Inflammatory macrophage (primary cell): ENCODE measurements at regions not wholly inside any gene's neighbourhood (a gene's known extent, or its start where the extent isn't known, plus 50 kb on each side); places are given as distances from the start of the nearest gene placed in this dataset.
"Not testable (repeated sequence)": the region's sequence is repeated elsewhere in the genome, so short reads cannot be mapped to it uniquely, and the experiment has no call there.

Experiments used
- DNase-seq, 2 donors: peaks; one replicate each; pipeline ENCODE4 v3.0.0-alpha.2; 2020 to 2022

DNA sequence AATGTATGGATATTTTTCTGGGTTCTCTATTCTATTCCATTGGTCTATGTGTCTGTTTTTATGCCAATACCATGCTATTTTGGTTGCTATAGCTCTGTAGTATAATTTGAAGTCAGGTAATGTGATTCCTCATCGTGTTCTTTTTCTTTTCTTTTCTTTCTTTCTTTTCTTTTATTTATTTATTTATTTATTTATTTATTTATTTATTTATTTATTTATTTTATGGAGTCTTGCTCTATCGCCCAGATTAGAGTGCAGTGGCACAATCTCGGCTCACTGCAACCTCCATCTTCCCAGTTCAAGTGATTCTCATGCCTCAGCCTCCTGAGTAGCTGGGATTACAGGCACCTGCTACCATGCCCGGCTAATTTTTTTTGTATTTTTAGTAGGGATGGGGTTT lies 315.2 kb downstream of the SV2B start:
- DNase-seq, result not testable (repeated sequence)

DNA sequence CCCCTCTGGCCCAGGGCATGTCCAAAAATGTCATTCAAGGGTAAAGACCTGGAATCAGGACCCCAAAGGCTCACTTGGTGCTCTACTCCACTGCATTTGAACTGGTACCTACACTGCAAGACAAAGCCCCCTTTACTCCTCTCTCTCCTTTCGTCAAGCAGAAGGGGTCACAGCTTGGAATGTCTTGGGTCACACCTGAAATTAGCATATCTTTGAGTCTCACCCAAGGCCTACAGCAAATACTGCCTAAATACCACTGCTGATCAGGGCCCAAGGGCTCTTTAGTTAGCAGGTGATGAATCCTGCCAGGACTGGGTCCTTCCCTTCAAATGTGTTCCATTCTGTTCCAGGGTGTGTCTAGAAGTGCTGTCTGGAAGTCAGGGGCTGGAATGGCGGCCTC lies 320.6 kb downstream of the SV2B start:
- no peak for DNase-seq

DNA sequence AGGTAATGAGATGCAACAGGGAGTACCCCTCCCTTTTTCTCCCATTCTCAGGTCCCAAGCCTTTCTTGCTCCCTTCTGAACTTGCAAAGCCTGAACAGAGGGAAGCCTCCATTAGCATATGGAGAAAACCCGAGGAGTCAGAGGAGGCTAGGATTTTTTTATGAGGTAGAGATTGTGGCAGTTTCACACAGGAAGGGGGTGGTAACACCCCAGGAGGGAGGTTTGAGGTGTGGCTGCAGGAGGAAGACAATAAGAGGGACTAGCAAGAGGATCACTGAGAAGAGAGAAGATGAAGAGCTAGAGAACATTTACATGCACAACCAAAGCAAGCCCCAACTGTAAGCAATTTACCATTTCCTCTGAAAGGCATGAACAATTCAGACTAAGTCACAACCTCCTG lies 322.7 kb downstream of the SV2B start:
- DNase-seq, result no peak

DNA sequence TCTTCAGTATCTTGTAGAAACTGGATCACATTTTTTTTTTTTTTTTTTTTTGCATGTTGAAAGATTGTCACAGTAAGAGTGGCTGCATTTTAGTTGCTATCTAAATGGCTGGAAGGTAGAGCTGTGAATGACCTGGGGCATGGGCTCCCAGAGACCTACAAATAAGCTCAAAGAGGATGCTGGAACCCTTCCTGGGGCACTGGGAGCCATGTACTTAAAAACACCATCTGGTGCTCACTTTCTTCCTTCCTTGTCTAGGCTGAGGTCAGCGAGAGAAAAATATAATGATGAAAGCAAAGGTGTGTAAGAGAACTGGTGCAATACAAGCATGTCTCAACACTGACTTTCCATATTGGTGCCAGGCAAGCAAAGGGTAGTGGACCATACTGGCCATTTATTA lies 323.9 kb downstream of the SV2B start:
- DNase-seq, result no peak

DNA sequence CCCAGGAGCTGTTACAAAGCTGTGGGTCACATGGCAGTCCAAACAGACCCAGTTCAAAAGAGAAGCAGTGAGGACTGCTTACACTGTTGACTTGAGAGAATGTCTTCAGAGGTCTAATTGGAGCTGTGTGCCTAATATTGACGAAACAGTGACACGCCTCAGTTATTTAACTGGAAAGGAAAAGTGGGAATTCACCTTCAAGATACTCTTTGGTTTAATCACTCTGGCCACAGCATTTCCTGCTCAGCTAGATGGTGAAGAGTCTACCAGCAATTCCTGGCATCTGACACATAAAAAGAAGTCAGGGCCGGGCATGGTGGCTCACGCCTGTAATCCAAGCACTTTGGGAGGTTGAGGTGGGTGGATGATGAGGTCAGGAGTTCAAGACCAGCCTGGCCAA lies 326.4 kb downstream of the SV2B start:
- no peak for DNase-seq

DNA sequence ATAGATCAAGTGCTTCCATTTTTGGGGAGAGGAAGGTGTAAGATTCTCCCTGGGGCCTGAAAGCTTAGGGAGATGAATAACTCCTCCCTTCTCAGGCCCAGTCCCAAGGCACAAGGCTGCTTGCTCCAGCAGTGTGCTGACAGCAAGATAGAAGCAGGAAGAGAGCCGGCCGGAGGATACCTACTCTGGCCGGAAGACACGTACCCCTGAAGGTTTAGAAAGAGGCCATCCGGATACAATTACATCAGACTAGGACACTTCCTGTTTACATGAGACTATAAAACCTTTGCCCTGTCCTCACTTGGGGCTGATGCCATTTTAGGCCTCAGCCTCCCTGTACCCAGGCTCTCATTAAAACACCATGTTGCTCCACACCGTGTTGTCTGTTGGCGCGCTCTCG lies 329.9 kb downstream of the SV2B start:
- DNase-seq, result no peak

DNA sequence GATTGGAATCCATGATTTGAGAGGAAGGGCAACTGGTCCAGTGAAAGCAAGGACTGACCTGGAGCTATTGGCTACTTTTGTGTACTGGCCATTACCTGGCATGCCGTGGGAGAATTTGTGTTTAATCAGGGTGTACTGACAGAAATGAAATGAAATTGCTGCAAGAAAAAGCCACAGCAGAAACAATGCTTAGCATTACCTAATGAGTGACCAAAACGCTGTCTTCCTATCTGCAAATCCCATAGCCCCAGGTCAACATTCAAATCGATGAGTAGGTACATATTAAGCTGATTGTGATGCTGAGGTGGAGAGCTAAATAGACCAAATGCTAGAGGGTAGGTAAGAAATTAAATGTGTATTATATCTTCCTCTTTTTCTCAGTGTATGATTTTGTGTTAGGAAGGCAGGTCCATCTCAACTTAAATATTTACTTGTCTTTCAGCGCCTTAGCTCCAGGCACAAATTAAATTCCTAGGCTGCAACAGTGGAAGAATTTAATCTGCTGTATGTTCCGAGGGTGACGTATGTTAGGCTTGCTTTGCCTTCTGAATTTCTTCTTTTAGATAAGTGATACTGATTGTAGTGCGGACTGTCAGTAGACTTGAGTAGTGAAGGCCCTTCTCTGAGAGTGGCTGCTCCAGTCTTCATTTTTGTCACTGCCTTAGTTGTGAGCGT lies 331.1 kb downstream of the SV2B start:
- DNase-seq, result no peak

DNA sequence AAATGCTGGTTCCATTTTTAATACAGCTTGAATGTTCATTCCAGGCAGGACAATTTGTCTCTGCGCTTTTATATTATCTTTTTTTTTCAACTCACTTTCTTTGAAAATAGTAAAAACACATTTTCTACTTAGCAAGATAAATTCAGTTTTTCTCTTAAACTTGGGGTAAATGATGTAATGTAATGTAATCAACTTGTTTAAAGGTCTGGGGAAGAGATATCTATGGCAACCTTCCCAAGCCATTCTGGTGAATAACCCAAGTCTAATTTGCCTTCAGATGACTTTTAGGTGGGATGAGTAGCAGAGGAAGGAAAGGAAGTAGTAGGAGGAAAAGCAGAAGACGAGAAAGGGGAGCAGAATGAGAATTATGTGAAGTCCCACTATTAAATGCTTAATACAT lies 335.1 kb downstream of the SV2B start:
- DNase-seq, result no peak

DNA sequence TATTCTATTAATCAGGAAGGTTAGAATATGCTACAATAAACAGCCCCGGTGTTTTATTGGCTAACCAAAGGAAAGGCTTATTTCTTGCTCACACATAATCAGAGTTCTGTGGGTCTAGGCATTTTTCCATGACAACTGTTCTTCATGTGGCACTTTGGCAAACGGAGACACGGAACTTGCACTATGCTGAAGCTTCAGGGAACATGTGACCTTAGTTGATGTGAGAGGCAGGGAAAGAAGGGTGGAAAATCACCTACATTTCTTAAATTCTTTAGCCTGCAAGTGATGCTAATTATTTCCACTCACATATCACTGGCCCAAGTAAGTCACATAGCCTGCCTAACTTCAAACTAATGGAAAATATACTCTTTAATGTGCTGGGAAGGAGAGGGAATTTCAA lies 344.6 kb downstream of the SV2B start:
- DNase-seq, result no peak

DNA sequence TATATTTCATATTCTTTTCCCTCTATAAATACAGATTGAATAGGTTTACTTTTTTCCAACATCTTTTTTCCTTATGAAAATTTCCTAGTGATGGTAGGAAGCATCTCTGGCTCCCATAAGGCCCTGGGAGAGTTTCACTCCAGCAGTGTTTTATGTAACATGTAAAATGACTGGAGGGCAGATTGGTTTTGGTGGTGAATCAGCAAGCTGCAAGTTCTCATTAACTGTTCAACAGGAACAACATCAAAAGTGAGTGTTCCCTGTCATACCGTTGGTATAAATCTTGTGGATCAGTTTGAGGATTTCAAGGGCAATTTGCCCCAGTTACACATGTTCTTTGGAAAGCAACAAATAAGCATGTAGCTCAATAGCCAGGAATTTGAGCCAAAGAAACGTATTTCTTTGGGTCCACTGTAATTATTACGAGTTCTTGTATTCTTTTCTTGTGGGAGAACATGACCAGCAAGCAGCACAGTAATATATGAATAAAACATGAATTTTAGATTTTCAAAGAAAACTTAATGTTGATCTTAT lies 345.7 kb downstream of the SV2B start:
- no peak for DNase-seq

DNA sequence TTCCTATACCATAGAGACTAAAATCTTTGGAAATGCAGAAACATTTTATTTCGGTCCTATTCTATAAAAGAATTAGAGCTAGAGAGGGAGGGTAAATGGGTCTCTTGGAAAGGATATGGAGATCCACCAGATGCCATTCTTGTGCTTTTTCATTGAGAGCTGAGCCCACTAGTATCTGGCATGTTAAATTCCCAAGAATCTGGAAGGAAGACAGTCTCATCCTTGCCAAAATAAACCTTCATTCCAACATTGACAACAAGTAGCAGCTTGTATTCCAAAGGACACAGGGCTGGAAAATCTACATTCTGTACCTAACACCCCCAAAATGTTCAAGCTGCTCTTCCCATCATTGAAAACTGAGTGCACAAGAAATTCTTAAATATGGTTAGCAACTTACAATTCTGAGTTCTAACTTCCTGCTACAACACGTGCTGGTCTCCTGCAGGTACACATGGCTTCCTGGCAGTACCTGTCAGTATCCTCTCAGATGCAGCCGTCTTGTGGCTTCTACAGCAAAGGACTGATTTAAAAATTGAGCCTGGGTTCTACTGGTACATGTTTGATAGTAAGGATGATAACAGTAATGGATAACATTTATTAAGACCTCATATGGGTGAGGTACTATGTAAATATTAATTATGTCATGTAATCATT lies 348.1 kb downstream of the SV2B start:
- DNase-seq, result no peak

DNA sequence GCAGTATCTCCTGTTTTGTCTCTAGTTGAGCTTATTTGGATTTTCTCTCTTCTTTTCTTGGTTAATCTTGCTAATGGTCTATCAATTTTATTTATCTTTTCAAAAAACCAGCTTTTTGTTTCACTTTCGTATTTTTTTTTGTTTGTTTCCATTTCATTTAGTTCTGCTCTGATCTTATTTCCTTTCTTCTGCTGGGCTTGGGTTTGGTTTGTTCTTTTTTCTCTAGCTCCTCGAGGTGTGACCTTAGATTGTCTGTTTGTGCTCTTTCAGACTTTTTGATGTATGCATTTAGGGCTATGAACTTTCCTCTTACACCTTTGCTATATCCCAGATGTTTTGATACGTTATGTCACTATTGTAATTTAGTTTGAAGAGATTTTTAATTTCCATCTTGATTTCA lies 353.3 kb downstream of the SV2B start:
- DNase-seq, result not testable (repeated sequence)

DNA sequence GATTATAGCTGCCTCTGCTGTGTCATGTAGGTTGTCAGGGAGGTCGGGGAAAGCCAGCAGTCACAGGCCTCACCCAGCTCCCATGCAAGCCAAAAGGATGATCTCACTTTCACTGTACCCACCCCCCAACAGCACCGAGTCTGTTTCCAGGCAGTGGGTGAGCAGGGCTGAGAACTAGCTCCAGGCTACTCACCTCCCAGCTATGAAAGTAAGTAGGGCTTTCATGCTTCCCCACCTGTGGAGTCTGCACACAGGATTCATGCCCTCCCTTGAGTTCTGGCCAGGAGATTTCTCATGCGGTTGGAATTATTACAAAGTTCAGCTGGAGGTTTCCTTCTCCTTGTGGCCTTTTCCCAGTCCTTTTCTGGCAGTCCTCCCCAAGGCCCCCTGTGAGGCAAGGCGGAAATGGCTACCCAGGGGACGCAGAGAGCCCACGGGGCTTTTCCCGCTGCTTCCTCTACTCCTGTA lies 356.2 kb downstream of the SV2B start:
- DNase-seq, result no peak

DNA sequence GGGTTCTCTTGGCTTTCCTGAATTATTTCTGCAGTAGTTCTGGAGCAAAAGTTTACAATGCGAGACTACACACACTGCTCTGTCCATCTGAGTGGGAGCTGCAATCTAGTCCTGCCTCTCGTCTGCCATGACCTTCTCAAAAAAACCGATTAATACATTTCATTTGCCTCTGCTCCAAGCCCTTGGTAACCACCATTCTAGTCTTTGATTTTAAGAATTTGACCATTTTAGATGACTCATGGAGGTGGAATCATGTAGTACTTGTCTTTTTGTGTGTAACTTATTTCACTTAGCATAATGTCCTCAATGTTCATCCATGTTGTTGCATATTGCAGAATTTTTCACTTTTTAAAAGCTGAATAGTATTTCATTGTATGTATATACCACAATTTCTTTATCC lies 356.9 kb downstream of the SV2B start:
- no peak for DNase-seq

DNA sequence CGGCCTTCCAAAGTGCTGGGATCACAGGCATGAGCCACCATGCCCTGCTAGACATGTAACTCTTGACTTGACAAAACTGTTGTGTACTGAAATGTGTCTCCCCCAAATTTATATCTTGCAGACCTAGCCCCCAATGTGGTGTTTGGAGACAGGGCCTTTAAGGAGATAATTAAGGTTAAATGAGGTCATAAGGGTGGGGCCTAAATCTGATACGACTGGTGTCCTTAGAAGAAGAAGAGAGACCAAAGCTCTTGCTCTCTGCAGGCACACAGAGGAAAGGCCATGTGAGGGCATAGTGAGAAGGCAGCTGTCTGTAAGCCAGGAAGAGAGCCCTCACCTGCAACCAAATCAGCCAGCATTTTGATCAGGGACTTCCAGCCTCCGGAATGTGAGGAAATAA lies 361.3 kb downstream of the SV2B start:
- no peak for DNase-seq

DNA sequence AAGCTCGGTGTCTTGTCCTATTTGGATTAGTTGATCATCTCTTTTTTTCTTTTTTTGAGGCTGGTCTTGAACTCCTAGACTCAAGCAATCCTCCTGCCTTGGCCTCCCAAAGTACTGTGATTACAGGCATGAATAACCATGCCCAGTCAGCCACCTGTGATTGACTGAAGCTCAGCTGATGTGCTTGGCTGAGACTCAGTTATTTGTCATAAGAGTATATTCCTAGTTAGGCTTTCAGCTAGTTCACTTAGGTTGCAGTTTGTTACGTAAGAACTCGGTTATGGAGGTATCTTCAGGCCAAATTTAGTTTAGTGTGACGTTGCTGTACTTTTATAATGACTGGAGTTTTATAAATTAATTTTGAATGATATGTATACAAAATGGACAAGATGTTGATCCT lies 365.0 kb downstream of the SV2B start:
- DNase-seq, result no peak

DNA sequence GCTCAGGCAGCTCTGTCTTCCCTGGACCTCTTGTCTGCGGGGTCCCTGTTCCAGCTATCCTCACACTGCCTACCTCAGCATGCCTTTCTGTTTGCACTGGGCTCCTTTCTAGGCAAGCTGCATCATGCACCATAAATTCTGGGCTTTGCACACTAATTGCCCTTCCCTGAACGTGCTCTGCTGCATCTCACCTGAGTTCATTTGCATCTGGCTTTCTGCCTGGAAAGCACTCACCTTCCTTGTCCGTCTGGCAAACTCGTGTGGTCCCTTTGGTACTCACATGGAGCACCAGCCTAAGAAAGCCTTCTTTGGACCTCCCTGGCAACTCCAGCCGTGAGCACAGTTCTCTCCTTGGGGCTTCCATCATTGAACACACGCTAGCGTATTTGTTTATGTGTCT lies 365.6 kb downstream of the SV2B start:
- no peak for DNase-seq

DNA sequence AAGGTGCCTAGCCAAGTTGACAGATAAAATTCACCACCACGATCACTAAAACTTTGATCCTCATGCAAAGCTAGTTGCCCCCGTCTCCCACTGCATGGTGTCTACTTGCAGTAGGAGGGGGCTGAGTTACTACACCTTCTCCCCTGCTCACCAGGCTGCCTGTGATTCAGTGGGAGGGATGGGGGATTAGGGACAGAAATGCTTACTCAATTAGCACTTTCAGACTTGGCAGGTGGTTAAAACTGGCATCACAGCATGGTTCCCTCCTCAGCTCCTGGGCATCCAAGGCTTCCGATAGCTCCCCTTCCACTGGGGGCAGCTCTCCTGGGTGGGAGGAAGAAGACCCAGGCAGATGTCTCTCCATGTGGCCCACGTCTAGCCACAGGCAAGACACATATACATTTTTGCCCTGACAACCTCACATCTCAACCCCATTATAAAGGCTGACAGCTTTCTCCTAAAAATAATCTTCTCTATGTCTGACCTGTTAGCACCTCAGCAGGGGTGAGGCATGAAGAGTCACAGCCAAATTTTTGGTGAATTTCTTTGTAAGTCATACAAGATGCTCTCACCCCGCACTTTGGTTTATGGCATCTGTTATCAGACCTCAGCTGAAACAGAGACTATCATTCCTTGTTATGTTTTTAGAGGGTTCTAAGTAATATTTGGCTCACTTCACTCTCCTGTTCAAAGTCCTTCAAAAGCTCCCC lies 369.0 kb downstream of the SV2B start:
- no peak for DNase-seq

DNA sequence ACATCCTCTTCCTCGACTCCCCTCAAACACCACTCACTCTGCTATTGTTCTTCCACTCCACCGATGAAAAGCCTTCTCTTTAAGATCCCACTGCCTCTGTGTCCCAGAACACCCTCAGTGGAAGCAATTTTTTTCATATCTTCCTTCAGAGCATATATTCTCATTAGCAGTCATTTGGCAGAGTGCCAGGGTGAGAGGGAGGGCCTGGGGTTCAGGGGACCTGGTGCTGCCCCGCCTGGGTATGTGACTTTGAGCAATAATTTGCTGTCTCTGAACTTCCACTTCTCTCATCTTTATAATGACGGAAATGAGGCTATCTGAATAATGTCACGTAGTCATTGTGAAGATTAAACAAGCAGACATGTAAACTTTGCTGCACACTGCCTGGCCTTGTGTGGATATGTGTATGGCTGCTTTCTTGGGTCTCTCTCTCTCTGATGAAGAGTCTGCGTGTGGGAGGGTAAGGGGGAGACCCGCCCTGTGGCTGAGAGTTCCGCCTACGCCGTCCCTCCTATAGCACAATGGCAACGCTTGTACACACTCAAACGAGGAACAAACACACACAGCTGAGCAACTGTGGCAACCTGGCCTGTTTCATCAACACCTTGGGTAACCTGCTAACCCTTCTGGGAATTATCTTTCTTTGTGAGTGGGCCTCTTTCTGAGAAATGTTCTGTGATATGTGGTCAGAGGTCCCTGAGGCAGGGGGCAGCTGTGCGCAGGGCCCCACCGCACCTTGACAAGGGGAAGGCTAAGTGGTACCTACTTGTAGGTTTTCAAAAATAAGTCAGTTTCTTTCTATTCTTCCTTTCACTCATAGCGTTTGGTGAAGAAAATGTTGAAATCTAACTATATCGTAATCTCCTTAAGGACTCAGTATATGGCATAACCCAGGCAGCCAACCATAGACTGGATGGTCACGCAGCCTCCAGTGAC lies 369.8 kb downstream of the SV2B start:
- peak in 1 of 2 donors; percentile 1 for DNase-seq

DNA sequence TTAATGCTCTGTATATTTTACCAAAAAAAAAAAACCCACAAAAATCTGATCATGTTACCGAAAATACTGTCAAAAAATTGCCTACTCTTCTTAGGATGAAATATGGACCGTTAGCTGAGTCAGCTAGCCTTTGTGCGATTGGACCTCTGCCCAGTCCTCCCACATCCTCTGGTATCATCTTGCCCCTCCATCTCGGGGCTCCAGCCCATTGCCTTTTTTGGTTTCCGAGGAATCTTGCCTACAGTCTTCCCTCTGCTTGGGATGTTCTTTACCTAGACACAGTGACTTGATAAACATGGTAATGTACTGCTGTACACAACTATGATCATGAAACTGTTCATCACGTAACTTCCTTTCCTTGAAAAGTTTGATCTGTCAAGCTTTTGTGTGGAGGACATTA lies 371.4 kb downstream of the SV2B start:
- no peak for DNase-seq

DNA sequence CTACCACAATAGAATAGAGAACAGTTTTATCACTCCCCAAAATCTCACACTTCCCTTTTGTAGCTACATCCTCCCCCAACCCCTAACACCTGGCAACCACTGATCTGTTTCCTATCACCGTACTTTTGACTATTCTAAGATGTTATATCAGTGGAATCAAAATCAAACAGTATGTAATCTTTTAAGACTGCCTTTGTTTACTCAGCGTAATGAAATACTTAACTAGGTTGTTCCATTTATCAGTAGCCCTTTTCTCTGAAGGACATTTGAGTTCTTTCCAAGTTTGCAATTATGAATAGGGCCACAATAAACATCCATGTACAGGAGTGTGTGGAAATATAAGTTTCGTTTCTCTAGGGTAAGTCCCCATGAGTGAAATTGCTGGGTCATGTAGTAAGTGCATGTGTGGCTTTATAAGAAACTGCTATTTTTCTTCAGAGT lies 372.3 kb downstream of the SV2B start:
- DNase-seq, result no peak

DNA sequence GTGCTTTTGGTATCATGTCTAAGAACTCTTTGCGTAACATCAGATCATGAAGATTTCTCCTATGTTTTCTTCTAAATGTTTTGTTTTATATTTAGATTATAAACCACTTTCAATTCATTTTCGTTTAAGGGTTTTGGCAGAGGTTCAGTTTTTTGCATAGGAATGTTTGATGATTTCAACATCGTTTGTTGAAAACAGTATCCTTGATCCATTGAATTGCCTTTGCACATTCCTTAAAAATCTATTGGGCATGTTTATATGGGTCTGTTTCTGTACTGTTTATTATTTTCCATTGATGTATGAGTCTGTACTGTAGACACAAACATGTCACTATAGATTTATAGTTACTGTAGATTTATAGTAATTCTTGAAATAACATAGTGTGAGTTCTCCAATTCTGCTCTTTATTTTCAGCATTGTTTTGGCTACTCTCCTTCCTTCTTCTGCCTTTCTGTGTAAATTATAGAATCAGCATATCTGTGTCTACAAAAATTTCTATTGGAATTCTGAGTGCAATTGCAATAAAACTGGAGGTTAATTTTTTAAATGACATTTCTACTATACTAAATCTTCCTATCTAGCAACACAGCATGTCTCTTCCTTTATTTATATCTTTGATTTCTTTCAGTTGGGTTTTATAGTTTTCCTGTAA lies 374.0 kb downstream of the SV2B start:
- no peak for DNase-seq
